H1 (cell line): ENCODE measurements at regions not wholly inside any gene's neighbourhood (a gene's known extent, or its start where the extent isn't known, plus 50 kb on each side); places are given as distances from the start of the nearest gene placed in this dataset.
"Not testable (repeated sequence)": the region's sequence is repeated elsewhere in the genome, so short reads cannot be mapped to it uniquely, and the experiment has no call there.

Experiments
- CTCF ChIA-PET: fragments of 300-600 bp; sonication (Branson Sonifier 250); formaldehyde crosslinking; loops from one replicate; lab custom pipeline; 2021; ENCODE audit not compliant: partially characterized antibody; lab: Charles Lee
- POLR2A ChIA-PET: fragments of 300-600 bp; sonication (Branson Sonifier 250); formaldehyde crosslinking; loops from one replicate; lab custom pipeline; 2021; ENCODE audit warnings: inconsistent platforms; ENCODE audit not compliant: partially characterized antibody; lab: Charles Lee
- DNase-seq, 2 experiments: peaks; one replicate each; pipeline versions ENCODE4 v3.0.0 to v3.0.0-alpha.2; 2010 to 2022; ENCODE audit warnings: low spot score in 2 of 2, low read depth in 1 of 2, mixed read lengths in 1 of 2
- FAIRE-seq: peaks from 2 replicates; lab custom pipeline; 2011; peaks lifted over from hg19 to GRCh38; lab: Jason Lieb, UNC
- H2AFZ ChIP-seq: 2 replicates; pipeline ENCODE4 v1.8.1; 2012; ENCODE audit warnings: low read length, inconsistent platforms
- H2AK5ac ChIP-seq: 2 replicates; pipeline ENCODE4 v1.6.1; 2013; ENCODE audit warnings: low read depth, low read length
- H2BK120ac ChIP-seq: replicated peaks from 2 replicates; pipeline ENCODE3; 2013; ENCODE audit warnings: low read depth, low read length, inconsistent platforms
- H2BK12ac ChIP-seq: 2 replicates; pipeline ENCODE4 v1.6.1; 2013; ENCODE audit warnings: low read depth, low read length
- H2BK15ac ChIP-seq: 2 replicates; pipeline ENCODE4 v1.6.1; 2013; ENCODE audit warnings: low read length
- H2BK20ac ChIP-seq: 2 replicates; pipeline ENCODE4 v1.6.1; 2013; ENCODE audit warnings: low read length
- H2BK5ac ChIP-seq: 2 replicates; pipeline ENCODE4 v1.6.1; 2013; ENCODE audit warnings: low read depth, low read length
- H3K14ac ChIP-seq: 2 replicates; pipeline ENCODE4 v1.6.1; 2013; ENCODE audit warnings: inconsistent platforms; ENCODE audit not compliant: insufficient read length
- H3K18ac ChIP-seq: 2 replicates; pipeline ENCODE4 v1.6.1; 2013; ENCODE audit warnings: low read length; ENCODE audit errors: extremely low read depth
- H3K23ac ChIP-seq: 2 replicates; pipeline ENCODE4 v1.6.1; 2013; ENCODE audit warnings: inconsistent platforms; ENCODE audit not compliant: insufficient read length
- H3K23me2 ChIP-seq: 2 replicates; pipeline ENCODE4 v1.6.1; 2013; ENCODE audit warnings: low read depth, low read length
- H3K27ac ChIP-seq: 2 replicates; pipeline ENCODE4 v1.6.1; 2011; ENCODE audit warnings: low read depth, low read length, inconsistent platforms
- H3K27me3 ChIP-seq, 4 experiments: replicated peaks in 1 of 4; 1 replicate in 1 of 4; 2 replicates in 3 of 4; pipeline versions ENCODE4 v1.6.1 to v1.8.1; 2011 to 2013; ENCODE audit warnings: low read length in 3 of 4, mild to moderate bottlenecking in 3 of 4, inconsistent platforms in 2 of 4, mixed read lengths in 2 of 4, moderate library complexity in 1 of 4; ENCODE audit not compliant: control insufficient read depth in 3 of 4, insufficient read depth in 3 of 4; ENCODE audit errors: extremely low read depth in 1 of 4
- H3K36me3 ChIP-seq, 4 experiments: 2 replicates each; pipeline versions ENCODE4 v1.6.1 to v1.8.1; 2011 to 2013; ENCODE audit warnings: mild to moderate bottlenecking in 4 of 4, low read length in 3 of 4, moderate library complexity in 2 of 4, control low read depth in 1 of 4, inconsistent platforms in 1 of 4; ENCODE audit not compliant: insufficient read depth in 4 of 4, control insufficient read depth in 2 of 4
- H3K4ac ChIP-seq: replicated peaks from 2 replicates; pipeline ENCODE3; 2013; ENCODE audit warnings: low read length, low read depth, mixed read lengths, inconsistent platforms; ENCODE audit not compliant: insufficient read length
- H3K4me1 ChIP-seq, 4 experiments: replicated peaks in 1 of 4; 1 replicate in 1 of 4; 2 replicates in 3 of 4; pipeline versions ENCODE4 v1.6.1 to v1.8.1; 2011 to 2013; ENCODE audit warnings: low read length in 3 of 4, inconsistent platforms in 2 of 4, mixed read lengths in 1 of 4; ENCODE audit not compliant: insufficient read depth in 4 of 4, control insufficient read depth in 3 of 4
- H3K4me2 ChIP-seq, 2 experiments: 2 replicates each; pipeline versions ENCODE4 v1.6.1 to v1.8.1; 2011 to 2013; ENCODE audit warnings: low read depth in 2 of 2, low read length in 2 of 2, control low read depth in 1 of 2, inconsistent platforms in 1 of 2, mild to moderate bottlenecking in 1 of 2; ENCODE audit not compliant: insufficient read depth in 1 of 2
- H3K4me3 ChIP-seq, 4 experiments: fragments of 200-600, 300-600 bp in 1 of 4; sonication (generic), shearing (Covaris generic), sonication (Bioruptor Twin) in 1 of 4; 2 replicates each; pipeline versions ENCODE4 v1.5.1 to v1.8.1; 2011 to 2016; ENCODE audit warnings: low read length in 4 of 4, low read depth in 3 of 4, control low read depth in 2 of 4, inconsistent platforms in 2 of 4, mild to moderate bottlenecking in 2 of 4, mixed read lengths in 1 of 4, moderate library complexity in 1 of 4; ENCODE audit not compliant: insufficient read depth in 2 of 4; ENCODE audit errors: extremely low read depth in 1 of 4
- H3K56ac ChIP-seq: replicated peaks from 2 replicates; pipeline ENCODE3; 2013; ENCODE audit warnings: low read depth, mild to moderate bottlenecking, mixed read lengths, low read length, inconsistent platforms; ENCODE audit not compliant: insufficient read length
- H3K79me1 ChIP-seq: 2 replicates; pipeline ENCODE4 v1.6.1; 2013; ENCODE audit warnings: low read depth, low read length, control low read depth
- H3K79me2 ChIP-seq, 2 experiments: 2 replicates each; pipeline versions ENCODE4 v1.6.1 to v1.8.1; 2012 to 2013; ENCODE audit warnings: low read length in 2 of 2, mild to moderate bottlenecking in 2 of 2, inconsistent platforms in 1 of 2; ENCODE audit not compliant: insufficient read depth in 2 of 2, control insufficient read depth in 1 of 2
- H3K9ac ChIP-seq, 4 experiments: replicated peaks in 1 of 4; 1 replicate in 1 of 4; 2 replicates in 3 of 4; pipeline versions ENCODE4 v1.6.1 to v1.8.1; 2011 to 2013; ENCODE audit warnings: low read depth in 3 of 4, low read length in 3 of 4, control low read depth in 2 of 4, mild to moderate bottlenecking in 2 of 4, moderate library complexity in 2 of 4, inconsistent platforms in 1 of 4; ENCODE audit errors: extremely low read depth in 1 of 4
- H3K9me3 ChIP-seq, 2 experiments: 2 replicates each; pipeline versions ENCODE4 v1.6.1 to v1.8.1; 2012 to 2013; ENCODE audit warnings: mild to moderate bottlenecking in 2 of 2, moderate library complexity in 2 of 2, control low read depth in 1 of 2, inconsistent platforms in 1 of 2, low read depth in 1 of 2, low read length in 1 of 2, mixed read lengths in 1 of 2; ENCODE audit not compliant: insufficient read depth in 2 of 2
- H4K20me1 ChIP-seq, 2 experiments: replicated peaks in 1 of 2; 2 replicates each; pipeline versions ENCODE3 to v1.8.1; 2011 to 2013; ENCODE audit warnings: inconsistent platforms in 2 of 2, low read length in 2 of 2, mild to moderate bottlenecking in 1 of 2; ENCODE audit not compliant: insufficient read depth in 2 of 2, control insufficient read depth in 1 of 2
- H4K5ac ChIP-seq: 2 replicates; pipeline ENCODE4 v1.6.1; 2013; ENCODE audit warnings: low read length, low read depth, mixed read lengths, inconsistent platforms; ENCODE audit not compliant: insufficient read length
- H4K8ac ChIP-seq: 2 replicates; pipeline ENCODE4 v1.8.0; 2013; ENCODE audit warnings: mild to moderate bottlenecking, moderate library complexity, low read length, inconsistent platforms; ENCODE audit not compliant: insufficient read depth; ENCODE audit errors: extremely low read depth
- H4K91ac ChIP-seq: replicated peaks from 2 replicates; pipeline ENCODE3; 2013; ENCODE audit warnings: low read length, mixed read lengths, inconsistent platforms; ENCODE audit not compliant: insufficient read length
- WGBS, 2 experiments: shearing (Covaris generic) in 1 of 2; methylation state at CpG; one replicate each; pipeline versions ENCODE4 v1.1.6 to v1.1.7; 2013 to 2015; ENCODE audit warnings: low lambda C conversion rate in 2 of 2, mixed read lengths in 2 of 2, inconsistent platforms in 1 of 2, low coverage in 1 of 2, missing lambda C conversion rate in 1 of 2; ENCODE audit not compliant: insufficient replicate concordance in 2 of 2, insufficient coverage in 1 of 2, insufficient read length in 1 of 2; ENCODE audit errors: extremely low coverage in 1 of 2, missing lambda C conversion rate in 1 of 2; 5-methylcytosine and 5-hydroxymethylcytosine counted together

- H3K27ac ChIP-seq, H3K79me1 ChIP-seq, H2BK20ac ChIP-seq, H3K27me3 ChIP-seq, H3K4me1 ChIP-seq, H4K20me1 ChIP-seq, H3K9me3 ChIP-seq, H3K9ac ChIP-seq, H2AFZ ChIP-seq, H3K23me2 ChIP-seq, H3K56ac ChIP-seq, H3K4me3 ChIP-seq, DNase-seq, H4K5ac ChIP-seq, H2AK5ac ChIP-seq, H2BK5ac ChIP-seq, H2BK15ac ChIP-seq, POLR2A ChIA-PET, H3K14ac ChIP-seq, H3K79me2 ChIP-seq, H4K8ac ChIP-seq, H3K4me2 ChIP-seq, FAIRE-seq, H4K91ac ChIP-seq, H3K18ac ChIP-seq, H3K23ac ChIP-seq, H2BK120ac ChIP-seq, H3K4ac ChIP-seq, H2BK12ac ChIP-seq, H3K36me3 ChIP-seq: not testable (repeated sequence)
- WGBS, 2 experiments = 90% methylated on average over 3 of the region's 3 CpGs; no CpG with 5 or more reads in 1 of the 2 experiments
- CTCF ChIA-PET = interaction anchor here (1.4 kb wide), 1 partner anchor 10 kb away, joined by 3 read pairs; no protein-coding TSS in a partner anchor
Measured at GRCh38 chr5:145446875-145447274, 388.3 kb downstream of the PRELID2 start.
